Activated naive CD8-positive, alpha-beta T cell treated with anti-CD3 and anti-CD28 coated beads for 36 hours (primary cell): ENCODE measurements at regions not wholly inside any gene's neighbourhood (a gene's known extent, or its start where the extent isn't known, plus 50 kb on each side); places are given as distances from the start of the nearest gene placed in this dataset.

Experiments
- DNase-seq: peaks from one replicate; pipeline ENCODE4 v3.0.0; 2021
- H3K27ac Mint-ChIP-seq: one replicate; pipeline ENCODE4 v1.8.0; 2022; ENCODE audit warnings: mild to moderate bottlenecking, moderate library complexity, mixed read lengths
- H3K27me3 Mint-ChIP-seq: one replicate; pipeline ENCODE4 v1.8.0; 2022; ENCODE audit warnings: mild to moderate bottlenecking, mixed read lengths
- H3K36me3 Mint-ChIP-seq: one replicate; pipeline ENCODE4 v1.8.0; 2021; ENCODE audit warnings: mild to moderate bottlenecking, mixed read lengths
- H3K4me1 Mint-ChIP-seq: one replicate; pipeline ENCODE4 v1.8.0; 2021; ENCODE audit warnings: mixed read lengths
- H3K4me3 Mint-ChIP-seq: one replicate; pipeline ENCODE4 v1.8.0; 2022; ENCODE audit warnings: mild to moderate bottlenecking, moderate library complexity, mixed read lengths
- H3K9me3 Mint-ChIP-seq: one replicate; pipeline ENCODE4 v1.8.0; 2022; ENCODE audit warnings: mixed read lengths

DNA sequence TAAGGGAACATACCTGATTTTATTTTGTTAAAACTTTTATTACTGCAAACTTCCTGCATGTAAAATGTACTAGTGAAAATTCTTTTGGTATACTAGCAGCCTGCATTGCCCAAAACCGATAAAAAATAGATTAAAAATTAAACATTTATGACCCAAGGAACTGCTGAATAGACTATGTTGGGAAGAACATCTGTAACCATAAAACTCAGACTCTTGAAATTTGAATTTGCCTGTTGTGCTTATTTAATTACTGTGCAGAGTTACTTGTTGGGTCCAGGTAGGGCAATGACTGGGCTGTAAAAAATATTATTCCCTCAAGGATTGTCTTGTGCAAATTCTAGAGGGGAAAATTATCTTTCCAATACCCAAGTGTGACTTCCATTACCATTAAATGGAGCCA is 193.5 kb upstream of the PITRM1 start:
- H3K27ac Mint-ChIP-seq = no peak overlapping the region
- H3K27me3 Mint-ChIP-seq = peaks cover 10% of the 10 kb centered on the region
- DNase-seq = no peak
- peaks cover 7% of the 10 kb centered on the region for H3K9me3 Mint-ChIP-seq
- no peak overlapping the region for H3K4me3 Mint-ChIP-seq
- no peaks in the 10 kb centered on the region for H3K36me3 Mint-ChIP-seq
- no peaks in the 10 kb centered on the region for H3K4me1 Mint-ChIP-seq

DNA sequence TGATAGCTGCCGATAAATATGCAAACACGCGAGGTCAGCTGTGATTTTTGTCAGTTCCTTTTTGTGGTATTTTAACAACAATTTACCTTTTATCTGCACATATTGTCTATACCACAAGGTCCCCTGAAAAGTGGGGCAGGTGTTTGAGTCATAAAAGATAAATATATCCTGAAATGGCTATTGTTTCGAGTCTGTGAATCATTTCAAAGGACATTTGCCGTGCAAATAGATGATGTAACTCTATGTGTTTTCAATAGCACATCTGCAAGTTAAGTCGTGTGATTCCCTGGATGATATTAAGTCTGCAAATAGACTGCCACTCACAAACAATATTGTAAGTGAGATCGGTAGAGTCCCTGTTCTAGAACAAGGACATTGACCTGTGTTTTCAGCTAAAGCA is 193.0 kb upstream of the PITRM1 start:
- Mint-ChIP-seq H3K9me3 (peaks cover 11% of the 10 kb centered on the region), H3K4me1 (no peaks in the 10 kb centered on the region), H3K4me3 (no peak overlapping the region), H3K27ac (no peak overlapping the region), H3K36me3 (no peaks in the 10 kb centered on the region), H3K27me3 (peaks cover 10% of the 10 kb centered on the region)
- no peak for DNase-seq

DNA sequence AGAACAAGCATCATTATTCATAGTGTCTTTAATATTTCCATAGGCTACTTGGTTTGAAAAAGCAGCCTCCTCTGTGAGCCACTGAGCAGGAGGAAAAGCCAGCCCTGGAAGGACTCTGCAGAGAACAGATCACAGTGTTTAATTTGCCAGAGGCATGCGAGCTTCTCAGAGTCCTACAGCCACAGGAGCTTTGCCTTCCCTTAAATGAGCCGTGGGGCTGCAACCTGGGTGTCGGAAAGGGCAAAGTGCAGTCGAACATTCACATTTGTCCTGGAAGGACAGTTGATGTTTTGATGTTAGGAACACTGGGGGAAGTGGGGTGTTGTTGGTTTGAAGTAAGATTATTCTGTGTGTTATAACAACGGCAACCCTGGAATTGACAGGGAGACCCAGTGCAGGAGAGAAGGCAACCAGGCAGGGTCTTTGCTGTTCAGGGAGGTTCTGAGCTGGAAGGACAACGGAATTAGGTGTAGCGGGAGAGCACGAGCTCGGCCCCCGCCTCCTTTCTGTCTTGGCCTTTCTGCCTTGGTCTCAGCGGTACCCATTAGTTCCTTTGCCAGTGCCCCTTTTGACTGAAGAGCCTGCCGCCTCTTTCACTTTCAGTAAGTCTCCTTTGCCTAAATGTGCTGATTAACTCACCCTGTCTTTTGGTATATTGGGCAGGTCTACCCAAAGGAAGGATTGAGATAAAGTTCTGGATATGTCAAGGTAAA is 192.3 kb upstream of the PITRM1 start:
- Mint-ChIP-seq H3K27me3 (peaks cover 10% of the 10 kb centered on the region), H3K27ac (no peak overlapping the region), H3K4me3 (no peak overlapping the region), H3K4me1 (no peaks in the 10 kb centered on the region), H3K9me3 (peaks cover 16% of the 10 kb centered on the region), H3K36me3 (no peaks in the 10 kb centered on the region)
- no peak for DNase-seq

DNA sequence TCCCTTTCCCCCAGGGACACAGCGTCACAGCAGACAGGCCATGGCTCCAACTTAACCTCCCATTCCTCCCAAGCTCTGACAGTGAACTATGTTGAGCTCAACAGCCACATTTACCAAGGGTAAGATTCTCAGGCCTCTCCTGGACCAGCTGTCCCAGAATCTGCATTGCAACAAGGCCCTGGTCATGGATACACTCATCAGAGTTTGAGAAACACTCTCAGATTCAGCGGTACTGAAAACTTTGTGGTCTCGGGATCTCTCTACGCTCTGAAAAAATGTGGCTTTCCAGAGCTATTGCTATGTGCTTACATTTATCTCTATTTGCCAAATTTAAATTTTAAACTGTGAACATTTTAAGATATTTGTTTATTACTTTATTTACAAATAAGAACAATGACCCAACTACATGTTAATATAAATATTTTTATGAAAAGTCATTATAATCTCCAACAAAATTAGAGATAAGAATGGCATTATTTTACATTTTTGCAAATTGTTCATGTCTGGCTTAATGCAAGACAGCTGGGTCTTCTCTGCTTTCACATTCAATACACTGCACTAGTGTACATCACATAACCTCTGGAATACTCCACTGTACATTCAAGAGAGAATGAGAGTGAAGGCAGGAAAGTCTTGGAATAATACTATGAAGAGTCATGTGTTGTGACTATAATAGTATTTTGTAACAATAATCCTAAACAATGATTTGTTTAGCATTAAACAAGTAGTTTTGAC is 190.9 kb upstream of the PITRM1 start:
- no peaks in the 10 kb centered on the region for H3K4me1 Mint-ChIP-seq
- peaks cover 19% of the 10 kb centered on the region for H3K9me3 Mint-ChIP-seq
- DNase-seq = no peak
- no peak overlapping the region for H3K27ac Mint-ChIP-seq
- no peaks in the 10 kb centered on the region for H3K36me3 Mint-ChIP-seq
- H3K27me3 Mint-ChIP-seq = peaks cover 6% of the 10 kb centered on the region
- H3K4me3 Mint-ChIP-seq = no peak overlapping the region

DNA sequence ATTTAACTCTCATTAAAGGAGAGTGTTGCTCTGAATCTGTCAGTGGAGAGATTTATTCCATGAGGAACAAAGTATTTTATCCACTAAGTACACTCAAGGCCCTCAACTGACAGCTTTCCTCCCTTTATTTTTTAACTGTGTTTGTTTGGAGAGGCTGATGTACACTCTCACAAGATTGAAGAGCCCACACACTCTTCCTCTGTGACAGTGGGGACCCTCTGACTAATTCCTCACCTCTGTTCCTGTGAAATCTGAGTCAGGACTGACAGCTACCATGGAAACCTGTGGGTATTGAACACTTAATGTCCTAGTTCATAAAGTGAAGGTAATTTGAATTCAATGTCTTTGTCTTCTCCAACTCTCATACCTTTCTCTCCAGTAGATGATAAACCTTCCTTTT is 189.8 kb upstream of the PITRM1 start:
- Mint-ChIP-seq H3K4me1 (no peaks in the 10 kb centered on the region), H3K36me3 (no peaks in the 10 kb centered on the region), H3K9me3 (peaks cover 19% of the 10 kb centered on the region), H3K4me3 (no peak overlapping the region), H3K27ac (no peak overlapping the region), H3K27me3 (peaks cover 6% of the 10 kb centered on the region)
- no peak for DNase-seq

DNA sequence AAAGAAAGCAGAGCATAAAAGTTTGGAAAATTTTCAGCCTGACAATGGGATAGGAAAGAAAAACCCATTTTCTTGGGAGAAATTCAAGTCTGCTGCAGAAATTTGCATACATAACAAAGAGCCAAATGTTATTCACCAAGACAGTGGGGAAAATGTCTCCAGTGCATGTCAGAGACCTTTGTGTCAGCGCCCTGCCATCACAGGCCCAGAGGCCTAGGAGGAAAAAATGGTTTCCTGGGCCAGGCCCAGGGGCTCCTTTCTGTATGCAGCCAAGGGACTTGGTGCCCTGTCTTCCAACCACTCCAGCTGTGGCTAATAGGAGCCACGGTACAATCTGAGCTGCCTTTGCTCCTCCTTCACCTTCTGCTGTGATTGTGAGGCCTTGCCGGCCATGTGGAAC is 189.1 kb upstream of the PITRM1 start:
- no peak overlapping the region for H3K4me3 Mint-ChIP-seq
- no peaks in the 10 kb centered on the region for H3K36me3 Mint-ChIP-seq
- H3K9me3 Mint-ChIP-seq = peaks cover 19% of the 10 kb centered on the region
- peaks cover 4% of the 10 kb centered on the region for H3K27me3 Mint-ChIP-seq
- no peaks in the 10 kb centered on the region for H3K4me1 Mint-ChIP-seq
- H3K27ac Mint-ChIP-seq = no peak overlapping the region
- DNase-seq = no peak

DNA sequence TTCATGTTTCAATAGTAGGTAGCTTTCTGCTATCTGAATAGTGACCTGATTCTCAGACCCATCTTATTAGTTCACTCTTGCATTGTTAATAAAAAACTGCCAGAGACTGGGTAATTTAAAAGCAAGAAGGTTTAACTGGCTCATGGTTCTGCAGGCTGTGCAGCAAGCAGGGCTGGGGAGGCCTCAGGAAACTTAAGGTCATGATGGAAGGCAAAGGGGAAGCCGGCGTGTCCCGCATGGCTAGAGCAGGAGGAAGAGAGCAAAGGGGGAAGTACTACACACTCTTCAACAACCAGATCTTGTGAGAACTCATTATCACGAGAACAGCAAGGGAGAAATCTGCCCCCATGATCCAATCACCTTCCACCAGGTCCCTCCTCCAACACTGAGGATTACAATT is 185.2 kb upstream of the PITRM1 start:
- no peaks in the 10 kb centered on the region for H3K4me1 Mint-ChIP-seq
- no peaks in the 10 kb centered on the region for H3K36me3 Mint-ChIP-seq
- H3K4me3 Mint-ChIP-seq = no peak overlapping the region
- DNase-seq = no peak
- peaks cover 19% of the 10 kb centered on the region for H3K9me3 Mint-ChIP-seq
- H3K27ac Mint-ChIP-seq = no peak overlapping the region
- no peaks in the 10 kb centered on the region for H3K27me3 Mint-ChIP-seq

DNA sequence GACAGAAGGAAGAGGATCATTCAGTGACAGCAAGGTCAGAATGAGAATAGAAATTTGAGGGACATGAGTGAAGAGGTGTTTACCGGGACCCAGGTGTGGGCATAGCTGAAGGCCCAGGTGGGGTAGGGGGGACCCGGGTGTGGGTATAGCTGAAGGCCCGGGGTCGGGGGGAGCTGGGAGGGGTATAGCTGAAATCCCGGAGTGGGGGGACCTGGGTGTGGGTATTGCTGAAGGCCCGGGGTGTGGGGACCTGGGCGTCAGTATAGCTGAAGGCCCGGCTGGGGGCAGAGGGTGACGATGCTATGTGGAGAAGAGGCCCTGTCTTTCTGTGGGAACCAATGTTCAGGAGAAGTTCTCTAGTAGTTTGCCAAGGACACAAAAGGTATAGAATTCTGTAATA is 183.0 kb upstream of the PITRM1 start:
- Mint-ChIP-seq H3K27ac (no peak overlapping the region), H3K4me1 (no peaks in the 10 kb centered on the region), H3K27me3 (peaks cover 6% of the 10 kb centered on the region), H3K4me3 (no peak overlapping the region), H3K36me3 (no peaks in the 10 kb centered on the region), H3K9me3 (peaks cover 8% of the 10 kb centered on the region)
- DNase-seq = no peak

DNA sequence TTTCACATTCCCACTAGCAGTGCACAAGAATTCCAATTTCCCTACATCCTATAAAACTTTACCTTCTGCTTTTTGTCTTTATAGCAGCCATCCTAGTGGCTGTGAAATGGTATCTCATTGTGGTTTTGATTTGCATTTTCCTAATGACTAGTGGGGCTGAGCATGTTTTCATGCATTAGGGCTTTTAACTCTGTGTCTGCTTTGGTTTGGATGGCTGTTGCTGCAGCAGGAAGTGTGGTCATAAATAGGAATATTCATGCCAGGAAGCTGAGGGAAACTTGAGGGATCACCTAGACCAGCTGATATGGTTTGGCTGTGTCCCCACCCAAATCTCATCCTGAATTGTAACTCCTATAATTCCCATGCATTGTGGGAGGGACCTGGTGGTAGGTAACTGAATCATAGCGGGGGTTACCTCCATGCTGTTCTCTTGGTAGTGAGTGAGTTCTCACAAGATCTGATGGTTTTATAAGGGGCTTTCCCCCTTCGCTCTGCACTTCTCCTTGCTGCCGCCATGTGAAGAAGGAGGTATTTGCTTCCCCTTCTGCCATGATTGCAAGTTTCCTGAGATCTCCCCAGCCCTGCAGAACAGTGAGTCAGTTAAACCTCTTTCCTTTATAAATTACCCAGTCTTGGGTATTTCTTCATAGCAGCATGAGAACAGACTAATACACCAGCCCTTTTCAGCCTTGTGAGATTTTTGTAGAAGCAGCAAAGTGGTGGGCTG is 181.8 kb upstream of the PITRM1 start:
- no peaks in the 10 kb centered on the region for H3K36me3 Mint-ChIP-seq

DNA sequence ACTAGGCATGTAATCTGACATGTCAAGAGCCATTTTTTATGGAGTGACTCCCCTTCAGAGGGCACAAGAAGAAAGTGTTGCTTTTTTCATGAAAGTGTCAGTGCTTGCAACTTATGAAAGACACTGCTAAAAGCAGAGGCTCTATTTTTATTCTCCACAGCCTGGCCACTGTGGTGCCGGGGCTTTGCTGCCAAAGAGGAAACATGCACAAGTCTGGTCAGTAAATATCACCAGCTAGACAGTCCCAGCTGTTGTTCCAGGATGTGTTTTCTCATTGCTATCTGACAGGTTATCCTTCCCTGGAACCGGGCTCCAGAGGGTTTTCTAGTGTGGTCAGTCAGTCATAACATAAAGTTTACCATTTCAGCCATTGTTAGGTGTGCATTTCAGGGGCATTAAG is 180.7 kb upstream of the PITRM1 start:
- Mint-ChIP-seq H3K9me3 (no peaks in the 10 kb centered on the region), H3K27me3 (peaks cover 16% of the 10 kb centered on the region)

More for the DNA sequence above, 181.8 kb upstream of the PITRM1 start:
- DNase-seq = no peak
- H3K4me1 Mint-ChIP-seq = no peaks in the 10 kb centered on the region
- no peaks in the 10 kb centered on the region for H3K9me3 Mint-ChIP-seq
- no peak overlapping the region for H3K4me3 Mint-ChIP-seq
- H3K27me3 Mint-ChIP-seq = peaks cover 16% of the 10 kb centered on the region
- no peak overlapping the region for H3K27ac Mint-ChIP-seq

DNA sequence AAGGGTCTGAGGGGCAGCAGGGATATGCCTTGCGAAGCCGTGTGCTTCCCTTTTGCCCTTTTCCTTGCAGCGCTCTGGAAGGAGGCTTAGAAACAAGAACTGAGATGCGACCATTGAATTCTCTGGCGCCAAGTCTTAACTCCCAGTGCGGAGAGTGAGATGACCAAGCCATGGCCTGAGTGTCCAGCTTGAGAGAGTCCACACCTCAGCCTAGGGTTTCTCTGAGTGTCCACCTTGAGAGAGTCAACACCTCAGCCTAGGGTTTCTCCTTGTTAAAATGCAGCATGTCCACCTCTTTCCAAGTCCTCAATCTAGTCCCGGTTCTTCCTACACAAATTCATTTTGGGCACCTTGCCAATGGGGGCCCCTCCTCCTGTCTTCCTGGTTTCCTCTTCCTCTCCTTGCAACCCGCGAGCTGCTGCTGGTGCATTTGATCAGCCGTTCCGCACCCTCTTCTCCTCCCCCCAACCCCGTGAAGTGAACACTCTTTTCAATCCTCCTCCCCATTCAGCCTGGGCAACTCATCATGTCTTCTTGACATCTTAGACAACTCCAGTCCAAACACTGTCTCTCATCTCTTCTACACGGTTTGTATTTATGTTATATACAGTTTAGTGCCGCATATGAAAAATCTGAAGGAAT is 178.2 kb upstream of the PITRM1 start:
- no peak overlapping the region for H3K27ac Mint-ChIP-seq
- no peak for DNase-seq
- H3K27me3 Mint-ChIP-seq = peaks cover 20% of the 10 kb centered on the region

More for the DNA sequence above, 180.7 kb upstream of the PITRM1 start:
- H3K4me3 Mint-ChIP-seq = no peak overlapping the region
- H3K27ac Mint-ChIP-seq = no peak overlapping the region
- no peaks in the 10 kb centered on the region for H3K4me1 Mint-ChIP-seq
- DNase-seq = no peak
- H3K36me3 Mint-ChIP-seq = no peaks in the 10 kb centered on the region

DNA sequence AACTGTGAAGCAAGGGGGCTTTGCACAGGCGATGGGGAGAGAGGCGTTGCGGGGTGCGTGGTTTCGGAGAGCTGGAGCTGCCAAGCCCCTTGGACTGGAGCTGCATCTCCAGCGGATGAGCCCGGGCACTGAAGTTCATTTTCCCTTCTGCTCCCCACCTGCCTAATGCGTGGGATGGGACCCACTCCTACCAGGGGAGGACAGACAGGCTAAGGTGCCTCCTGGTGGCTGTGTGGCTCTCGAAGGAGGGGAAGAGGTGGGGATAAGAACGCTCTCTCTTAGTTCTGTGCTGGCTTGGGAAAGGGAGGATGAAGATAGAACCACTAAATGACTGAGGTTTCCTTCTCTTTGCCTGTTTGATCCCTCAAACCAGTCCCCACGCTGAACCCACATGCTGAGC is 177.6 kb upstream of the PITRM1 start:
- DNase-seq = no peak
- Mint-ChIP-seq H3K27ac (no peak overlapping the region), H3K4me3 (no peak overlapping the region), H3K36me3 (no peaks in the 10 kb centered on the region), H3K27me3 (peaks cover 25% of the 10 kb centered on the region), H3K4me1 (no peaks in the 10 kb centered on the region), H3K9me3 (no peaks in the 10 kb centered on the region)

More for the DNA sequence above, 178.2 kb upstream of the PITRM1 start:
- Mint-ChIP-seq H3K9me3 (no peaks in the 10 kb centered on the region), H3K36me3 (no peaks in the 10 kb centered on the region), H3K4me3 (no peak overlapping the region), H3K4me1 (no peaks in the 10 kb centered on the region)

DNA sequence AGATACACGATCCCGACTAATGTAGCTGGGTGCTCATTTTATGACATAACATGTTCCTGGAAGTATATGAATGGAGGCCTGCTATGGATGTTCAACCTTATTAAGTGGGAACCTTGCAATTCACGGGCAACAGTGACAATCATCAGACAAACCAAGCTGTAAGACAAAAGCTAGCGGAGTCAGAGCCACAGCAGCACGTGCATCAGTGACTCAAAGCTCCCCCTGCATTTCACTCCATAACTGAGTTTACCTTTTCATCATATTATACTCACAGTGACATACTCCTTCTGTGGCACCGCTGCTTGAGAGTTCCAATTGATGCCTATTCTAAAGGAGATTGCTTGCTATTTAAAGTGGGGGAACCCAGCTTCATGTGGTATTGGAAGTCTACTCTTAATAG is 176.0 kb upstream of the PITRM1 start:
- Mint-ChIP-seq H3K27ac (no peak overlapping the region), H3K27me3 (peaks cover 29% of the 10 kb centered on the region), H3K9me3 (no peaks in the 10 kb centered on the region), H3K4me1 (no peaks in the 10 kb centered on the region), H3K4me3 (no peak overlapping the region), H3K36me3 (no peaks in the 10 kb centered on the region)
- no peak for DNase-seq

DNA sequence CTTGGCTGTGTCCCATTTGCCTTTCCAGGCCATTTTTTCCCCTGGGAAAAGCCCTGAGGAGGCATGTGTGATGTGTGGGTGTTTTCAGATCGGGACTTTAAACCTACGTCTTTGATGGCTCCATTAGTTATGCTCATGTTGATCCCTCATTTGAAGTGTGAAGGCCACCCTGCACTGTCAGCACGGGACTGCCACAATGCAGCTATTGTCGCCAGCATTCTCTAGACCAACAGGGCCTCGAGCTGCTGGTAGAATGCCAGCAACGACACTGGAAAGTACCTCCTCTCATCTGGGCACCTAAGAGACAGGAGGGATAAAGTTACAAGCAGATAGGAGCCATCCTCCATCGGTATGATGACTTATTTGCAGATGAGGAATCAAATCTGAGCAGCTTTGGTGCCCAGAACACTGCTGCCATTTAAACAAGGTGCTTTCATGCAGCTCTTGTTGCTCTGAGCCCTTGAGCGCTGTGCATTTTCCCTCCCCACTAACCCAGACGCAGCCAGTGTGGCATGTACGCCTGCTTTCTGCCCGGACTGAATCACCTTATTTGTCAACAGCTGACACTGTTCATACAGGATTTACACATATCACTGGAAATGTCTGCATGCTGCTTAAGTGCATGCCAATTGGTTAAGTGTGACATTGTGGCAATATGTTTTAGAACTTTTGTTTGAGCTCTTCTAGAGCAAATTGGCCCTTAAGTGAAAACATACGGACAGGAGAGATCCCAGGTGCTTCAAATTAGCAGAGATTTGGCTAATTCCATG is 175.0 kb upstream of the PITRM1 start:
- Mint-ChIP-seq H3K27ac (no peak overlapping the region), H3K36me3 (no peaks in the 10 kb centered on the region), H3K4me1 (no peaks in the 10 kb centered on the region), H3K9me3 (no peaks in the 10 kb centered on the region), H3K4me3 (no peak overlapping the region), H3K27me3 (peaks cover 29% of the 10 kb centered on the region)
- DNase-seq = no peak
